ENCODE measurements at regions not wholly inside any gene's neighbourhood (a gene's known extent, or its start where the extent isn't known, plus 50 kb on each side); places are given as distances from the start of the nearest gene placed in this dataset.

DNA sequence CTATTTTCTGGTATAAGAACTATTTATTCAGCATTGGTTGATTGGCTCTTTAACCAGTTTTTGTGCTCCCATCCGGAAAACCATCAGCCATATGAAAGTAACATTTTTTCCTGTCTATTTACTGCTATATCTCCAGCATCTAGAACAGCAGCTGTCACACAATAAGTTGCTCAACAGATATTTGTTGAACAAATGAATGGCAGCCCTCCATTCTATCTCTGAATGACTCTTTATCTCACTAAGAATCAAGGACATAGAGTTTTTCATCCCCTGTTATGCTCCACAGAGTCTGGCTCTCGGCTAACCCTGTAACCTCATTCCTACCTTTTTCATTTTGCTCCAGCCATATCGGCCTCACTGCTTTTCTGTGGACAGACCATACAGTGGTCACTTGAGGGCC lies 145.5 kb downstream of the SLITRK6 start:
- H3K27me3 ChIP-seq (ENCODE audit: control insufficient read depth, insufficient read depth, low read length): no peaks in the 10 kb centered on the region
- H3K9me3 ChIP-seq (ENCODE audit: control insufficient read depth, insufficient read depth, low read length): no peaks in the 10 kb centered on the region
- no peak overlapping the region for H3K9ac ChIP-seq (ENCODE audit: low read depth, low read length)
- intact Hi-C loops (cut with micrococcal nuclease) (no loop called here), in situ Hi-C loops (cut with MboI; ENCODE audit: low sequenced_read_pairs) (no loop called here), dilution Hi-C loops (cut with HindIII; ENCODE audit: low sequenced_read_pairs, unreplicated experiment) (no loop called here)
- no peak overlapping the region for H3K14ac ChIP-seq (replicated peaks; ENCODE audit: low read depth, low read length)
- POLR2A ChIA-PET (ENCODE audit: unreplicated experiment): no interaction called here
- H2BK15ac ChIP-seq (ENCODE audit: low read depth, low read length): no peak overlapping the region
- CTCF ChIA-PET: no interaction called here
- H2AK5ac ChIP-seq (ENCODE audit: low read depth, low read length): no peak overlapping the region
- DNase-seq (no peak), ATAC-seq (ENCODE audit: low read depth) (no peak)
- no peaks in the 10 kb centered on the region for H3K4me1 ChIP-seq (ENCODE audit: control insufficient read depth, insufficient read depth, low read length)
- no peak overlapping the region for H2AFZ ChIP-seq (replicated peaks; ENCODE audit: low read length, poor library complexity)
- no peaks in the 10 kb centered on the region for H3K79me1 ChIP-seq (ENCODE audit: low read depth in 1 of 2, low read length in 2 of 2)
- no peak overlapping the region for H4K8ac ChIP-seq (ENCODE audit: low read depth in 2 of 2, low read length in 2 of 2)
- H2BK5ac ChIP-seq (ENCODE audit: low read depth, low read length, poor library complexity, severe bottlenecking): no peak overlapping the region
- H3K9me1 ChIP-seq (ENCODE audit: insufficient read depth, low read length): no peaks in the 10 kb centered on the region
- no peak overlapping the region for H4K91ac ChIP-seq (ENCODE audit: insufficient read depth, low read depth, low read length)
- no peak overlapping the region for H4K5ac ChIP-seq (ENCODE audit: low read depth, low read length)
- no peak overlapping the region for H3K56ac ChIP-seq (ENCODE audit: extremely low read depth, insufficient read depth, low read length)
- no CpG with 5 or more reads among the region's 3 CpGs for WGBS, 2 experiments (ENCODE audit: extremely low coverage in 2 of 2, insufficient read length in 1 of 2)
- no peak overlapping the region for H2AK9ac ChIP-seq (replicated peaks; ENCODE audit: low read depth, low read length, poor library complexity)
- no peak for TF ChIP-seq MAZ (IDR thresholded peaks at IDR 0.05; ENCODE audit: borderline replicate concordance, low read depth, low read length)
- no peak for TF ChIP-seq NFE2L2 (IDR thresholded peaks at IDR 0.05; ENCODE audit: low read depth, low read length)
- TF ChIP-seq POLR2A (IDR thresholded peaks at IDR 0.05; ENCODE audit: low read depth, low read length): no peak
- no peak for TF ChIP-seq BHLHE40 (IDR thresholded peaks at IDR 0.05; ENCODE audit: low read depth, low read length)
- TF ChIP-seq MAFK (IDR thresholded peaks at IDR 0.05; ENCODE audit: low read depth, low read length): no peak
- no peak overlapping the region for H3K27ac ChIP-seq (ENCODE audit: insufficient read depth, low read length)
- no peak overlapping the region for H3K4ac ChIP-seq (ENCODE audit: low read depth, low read length)
- no peak overlapping the region for H2BK120ac ChIP-seq (ENCODE audit: low read depth, low read length)
- no TSS peak for BruUV-seq (replicated peaks)
- no peak overlapping the region for H3K4me2 ChIP-seq (ENCODE audit: low read depth, low read length)
- no peaks in the 10 kb centered on the region for H4K20me1 ChIP-seq (ENCODE audit: insufficient read depth, low read length)
- H3K4me3 ChIP-seq (ENCODE audit: insufficient read depth, low read depth, low read length): no peak overlapping the region
- H2BK20ac ChIP-seq (ENCODE audit: low read depth, low read length): no peak overlapping the region
- H3K18ac ChIP-seq (ENCODE audit: low read depth, low read length): no peak overlapping the region
- no peak overlapping the region for H3K23ac ChIP-seq (ENCODE audit: low read depth, low read length)
- H3K36me3 ChIP-seq (ENCODE audit: control insufficient read depth, insufficient read depth, low read length): no peaks in the 10 kb centered on the region

Measured in IMR-90 (cell line).